GM12892 (cell line): ENCODE measurements at regions not wholly inside any gene's neighbourhood (a gene's known extent, or its start where the extent isn't known, plus 50 kb on each side); places are given as distances from the start of the nearest gene placed in this dataset.

Experiments used
- POLR2A ChIP-seq: IDR thresholded peaks from 2 replicates; pipeline ENCODE4 v1.6.1; 2011; ENCODE audit warnings: low read depth, low read length, control low read depth
- POLR2AphosphoS5 ChIP-seq: IDR thresholded peaks from 2 replicates; pipeline ENCODE4 v1.6.1; 2011; ENCODE audit warnings: low read depth, low read length, control low read depth

GRCh38 chr2:21361384-21361783 is 237.6 kb downstream of the TDRD15 start:
- TF ChIP-seq POLR2AphosphoS5 (no peak), POLR2A (no peak)
